NCI-H2196 (cell line): ENCODE measurements at regions not wholly inside any gene's neighbourhood (a gene's known extent, or its start where the extent isn't known, plus 50 kb on each side); places are given as distances from the start of the nearest gene placed in this dataset.

Experiments
- DNase-seq: peaks from one replicate; lab custom pipeline; 2025; ENCODE audit not compliant: unreplicated experiment; lab: John Stamatoyannopoulos, UW

GRCh38 chr9:103900466-103900865 is 193.6 kb upstream of the SMC2 start:
- DNase-seq: no peak

- no peak for DNase-seq
Measured at GRCh38 chr9:103902263-103902662, 191.8 kb upstream of the SMC2 start.

GRCh38 chr9:103904242-103904641 is 189.9 kb upstream of the SMC2 start:
- no peak for DNase-seq

GRCh38 chr9:103913899-103914298 is 180.2 kb upstream of the SMC2 start:
- no peak for DNase-seq

DNA sequence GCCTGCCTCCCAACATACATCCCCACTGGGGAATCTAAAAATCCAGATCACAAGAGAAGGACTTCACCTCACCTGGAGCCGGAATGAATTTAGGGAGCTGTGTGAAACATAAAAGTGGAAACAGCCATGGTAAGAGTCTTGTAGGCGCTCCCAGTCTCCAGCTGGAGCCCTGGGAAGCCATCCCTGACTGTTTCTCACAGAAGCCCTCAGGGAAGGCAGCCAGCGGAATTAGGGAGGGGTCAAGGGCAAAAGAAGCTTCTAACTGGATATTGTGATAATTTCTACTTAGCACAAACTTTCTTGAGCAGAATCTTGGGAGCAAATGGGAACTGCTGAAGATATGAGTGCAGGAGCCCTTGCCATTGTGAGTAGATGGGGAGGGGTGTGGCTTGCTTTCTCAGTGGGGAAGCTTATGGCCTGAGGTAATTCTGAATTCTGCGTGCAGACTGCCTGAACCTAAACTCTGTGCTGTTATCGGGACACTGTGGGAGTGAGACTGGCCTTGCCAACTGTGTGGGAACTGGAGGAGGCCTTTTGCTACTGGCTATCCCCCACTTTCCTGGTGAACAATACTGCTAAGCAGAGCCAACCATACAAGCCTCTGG is 174.4 kb upstream of the SMC2 start:
- no peak for DNase-seq

DNA sequence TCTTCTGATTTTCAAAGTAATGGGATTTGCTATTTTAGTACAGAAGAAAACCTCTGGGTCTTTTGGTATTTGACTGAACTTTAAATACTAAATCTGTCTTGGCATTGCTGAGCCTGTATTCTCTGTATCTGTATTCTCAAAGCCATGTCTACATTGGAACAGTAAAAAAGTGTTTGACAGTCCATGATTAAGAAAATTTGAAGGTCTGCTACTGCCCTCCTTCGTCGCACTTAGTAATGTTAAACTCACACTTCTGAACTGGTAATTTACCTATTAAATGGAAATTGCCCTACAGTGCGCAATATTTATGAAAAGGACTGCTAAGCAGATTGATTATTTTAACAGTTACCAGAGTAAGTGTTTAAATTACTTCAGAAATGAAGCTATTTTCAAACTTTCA is 165.7 kb upstream of the SMC2 start:
- DNase-seq: no peak

DNA sequence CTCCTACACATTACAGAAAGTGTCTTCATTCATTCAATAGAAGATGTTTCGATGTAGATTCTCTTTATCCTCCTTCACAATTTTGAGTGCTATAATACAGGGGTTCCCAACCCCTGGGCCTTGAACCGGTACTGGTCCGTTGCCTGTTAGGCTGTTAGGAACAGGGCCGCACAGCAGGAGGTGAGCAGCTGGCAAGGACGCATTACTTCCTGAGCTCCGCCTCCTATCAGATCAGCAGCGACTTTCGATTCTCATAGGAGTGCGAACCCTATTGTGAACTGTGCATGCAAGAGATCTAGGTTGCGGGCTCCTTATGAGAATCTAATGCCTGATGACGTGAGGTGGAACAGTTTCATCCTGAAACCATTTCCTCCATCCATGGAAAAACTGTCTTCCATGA is 153.0 kb upstream of the SMC2 start:
- no peak for DNase-seq

DNA sequence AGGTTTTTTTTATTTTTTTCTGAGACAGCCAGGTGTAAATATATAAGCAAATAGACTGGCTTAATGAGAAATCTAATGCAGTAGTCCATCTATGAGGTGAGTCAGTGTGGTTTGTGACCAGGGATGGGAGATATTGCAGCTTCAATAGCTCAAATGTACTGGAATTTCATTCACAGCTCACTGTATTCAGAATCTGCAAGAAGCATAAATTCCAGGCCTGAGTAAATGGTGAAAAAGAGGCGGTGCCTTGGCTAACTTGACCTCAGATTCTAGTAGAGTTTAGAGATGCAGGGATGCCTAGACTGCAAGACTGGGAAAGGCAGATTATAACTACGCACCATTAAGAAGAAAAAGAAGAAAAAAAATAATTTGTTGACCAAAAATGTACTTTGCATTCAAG is 151.9 kb upstream of the SMC2 start:
- no peak for DNase-seq

GRCh38 chr9:103942651-103943050 is 151.5 kb upstream of the SMC2 start:
- DNase-seq: peak; percentile 21

GRCh38 chr9:103949096-103949495 is 145.0 kb upstream of the SMC2 start:
- no peak for DNase-seq

GRCh38 chr9:103977163-103977562 is 116.9 kb upstream of the SMC2 start:
- DNase-seq: no peak

DNA sequence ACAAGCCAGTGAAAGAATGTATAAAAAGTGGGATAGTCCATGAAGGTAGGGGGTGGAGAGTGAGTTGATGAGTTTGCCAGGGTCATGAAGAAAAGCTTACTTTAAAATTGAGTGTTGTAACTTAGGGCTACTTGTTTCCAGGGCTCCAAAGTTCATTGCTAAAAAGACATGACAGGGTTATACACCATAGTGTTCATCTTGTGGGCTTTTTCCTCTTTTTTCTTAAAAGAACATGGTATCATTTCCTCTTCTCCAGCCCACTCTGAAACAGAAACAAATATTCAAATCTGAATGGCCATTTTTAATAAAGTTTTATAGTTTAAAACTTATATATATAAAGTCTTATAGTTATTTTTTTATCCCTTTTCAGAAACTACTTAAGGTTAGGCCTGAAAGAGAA is 115.7 kb upstream of the SMC2 start:
- no peak for DNase-seq

DNA sequence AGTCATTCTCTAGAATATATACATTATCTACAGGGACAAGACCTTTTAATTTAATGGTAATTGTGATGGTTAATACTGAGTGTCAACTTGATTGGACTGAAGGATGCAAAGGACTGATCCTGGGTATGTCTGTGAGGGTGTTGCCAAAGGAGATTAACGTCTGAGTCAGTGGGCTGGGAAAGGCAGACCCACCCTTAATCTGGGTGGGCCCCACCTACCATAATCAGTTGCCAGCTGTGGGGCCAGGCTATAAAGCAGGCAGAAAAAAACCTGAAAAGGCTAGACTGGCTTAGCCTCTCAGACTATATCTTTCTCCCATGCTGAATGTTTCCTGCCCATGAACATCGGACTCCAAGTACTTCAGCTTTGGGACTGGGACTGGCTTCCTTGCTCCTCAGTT is 112.2 kb upstream of the SMC2 start:
- no peak for DNase-seq

DNA sequence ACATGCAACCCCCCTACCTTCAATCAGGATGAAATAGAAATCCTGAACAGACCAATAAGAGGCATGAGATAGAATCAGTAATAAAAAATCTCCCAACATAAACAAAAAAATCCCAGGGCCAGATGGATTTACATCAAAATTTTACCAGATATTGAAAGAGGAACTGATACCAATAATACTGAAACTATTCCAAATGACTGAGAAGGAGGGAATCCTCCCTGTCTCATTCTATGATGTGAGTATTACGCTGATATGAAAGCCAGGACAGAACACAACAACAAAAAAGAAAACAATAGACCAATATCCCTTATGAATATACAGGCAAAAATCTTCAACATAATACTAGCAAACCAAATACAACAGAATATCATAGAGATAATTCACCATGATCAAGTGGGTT is 109.0 kb upstream of the SMC2 start:
- DNase-seq: no peak

- no peak for DNase-seq
Measured at GRCh38 chr9:103988821-103989220, 105.3 kb upstream of the SMC2 start.

DNA sequence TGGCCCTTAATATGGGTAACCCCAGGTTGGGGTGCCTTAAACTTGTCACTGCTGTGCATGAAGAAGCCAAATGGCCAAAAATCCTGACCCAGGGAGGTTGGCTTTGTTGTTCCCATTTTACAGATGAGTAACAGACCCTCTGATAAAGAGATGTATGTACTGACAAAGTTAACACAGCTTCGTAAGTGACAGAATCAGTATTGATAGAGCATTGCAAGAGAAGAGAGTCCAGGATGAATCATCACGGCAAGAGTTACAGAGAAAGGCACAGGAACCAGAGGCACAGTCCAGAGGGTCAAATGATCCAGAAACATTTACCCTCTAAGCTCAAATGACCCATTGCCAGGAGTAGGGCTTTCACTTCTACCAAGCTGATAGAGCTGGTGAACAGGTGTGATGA is 103.8 kb upstream of the SMC2 start:
- DNase-seq: no peak

DNA sequence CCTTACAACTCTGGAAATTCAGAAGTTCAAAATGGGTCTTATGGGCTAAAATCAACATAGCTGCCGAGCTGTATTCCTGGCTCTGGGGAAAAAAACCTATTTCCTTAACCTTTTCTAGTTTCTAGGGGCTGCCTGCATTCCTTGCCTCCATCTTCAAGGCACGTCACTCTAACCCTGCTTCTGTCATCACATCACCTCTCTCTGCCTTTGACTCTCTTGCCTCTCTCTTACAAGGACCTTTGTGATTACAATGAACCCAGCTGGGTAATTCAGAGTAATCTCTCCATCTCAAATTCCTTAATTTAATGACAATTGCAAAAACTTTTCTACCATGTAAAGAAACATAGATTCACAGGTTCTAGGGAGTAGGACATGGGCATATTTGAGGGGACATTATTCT is 103.1 kb upstream of the SMC2 start:
- DNase-seq: no peak

GRCh38 chr9:103991698-103992097 is 102.4 kb upstream of the SMC2 start:
- DNase-seq: peak; percentile 6

- no peak for DNase-seq
Measured at GRCh38 chr9:103992938-103993579, 101.0 kb upstream of the SMC2 start.

DNA sequence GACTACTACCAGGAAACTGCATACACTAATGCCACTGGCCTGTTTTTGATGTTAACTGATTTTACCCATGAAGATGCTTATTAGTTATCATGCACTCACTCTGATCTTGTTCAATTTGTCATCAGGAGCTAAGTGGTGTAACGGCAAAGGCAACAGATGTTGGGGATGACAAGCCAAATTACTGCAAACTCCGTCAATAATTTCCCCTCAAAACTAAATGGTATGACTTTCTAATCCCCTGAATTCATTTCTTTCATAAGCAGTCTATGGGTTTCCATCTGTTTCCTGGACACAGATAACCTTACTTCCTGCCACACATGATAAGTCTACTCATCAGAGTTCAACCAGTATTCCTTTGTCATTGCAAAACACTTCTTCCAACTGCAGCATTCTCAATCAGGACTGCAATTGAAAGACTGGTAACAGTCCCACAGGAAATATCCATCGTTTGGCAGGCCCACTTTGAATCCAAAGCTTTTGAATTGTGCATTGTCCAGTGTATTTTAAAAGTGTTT is 96.2 kb upstream of the SMC2 start:
- no peak for DNase-seq

DNA sequence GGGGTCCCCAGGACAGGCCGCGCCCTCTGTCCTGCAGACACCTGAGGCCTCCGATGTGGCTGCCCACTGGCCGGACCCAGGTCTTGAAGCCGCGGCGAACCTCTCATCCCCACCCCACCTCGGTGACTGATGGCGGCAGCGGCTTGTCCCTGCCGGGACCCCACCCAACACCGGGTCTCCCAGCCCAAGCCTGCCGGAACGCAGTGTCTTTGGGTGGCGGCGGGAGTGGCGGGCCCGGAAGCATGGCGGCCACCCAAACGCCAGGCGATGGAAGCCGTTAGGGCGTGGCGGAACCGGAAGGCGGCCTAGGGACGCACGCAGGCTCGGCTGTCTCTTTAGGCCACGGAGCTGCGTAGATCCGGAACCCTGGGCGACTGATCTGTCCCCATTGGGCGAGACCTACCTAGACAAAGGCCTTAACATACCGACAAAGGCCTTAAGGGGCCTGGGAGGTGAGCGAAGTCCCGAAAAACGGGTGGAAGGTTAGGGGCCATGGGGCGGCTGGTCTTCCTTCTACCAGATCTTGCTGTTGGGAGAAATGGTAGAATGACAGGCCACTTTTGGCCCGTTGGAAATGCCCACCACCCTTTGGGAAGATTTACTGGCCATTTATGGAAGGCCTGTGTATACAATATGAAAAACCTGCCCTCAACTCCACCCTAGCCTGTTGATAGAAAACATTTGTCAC is 94.6 kb upstream of the SMC2 start:
- DNase-seq: no peak

DNA sequence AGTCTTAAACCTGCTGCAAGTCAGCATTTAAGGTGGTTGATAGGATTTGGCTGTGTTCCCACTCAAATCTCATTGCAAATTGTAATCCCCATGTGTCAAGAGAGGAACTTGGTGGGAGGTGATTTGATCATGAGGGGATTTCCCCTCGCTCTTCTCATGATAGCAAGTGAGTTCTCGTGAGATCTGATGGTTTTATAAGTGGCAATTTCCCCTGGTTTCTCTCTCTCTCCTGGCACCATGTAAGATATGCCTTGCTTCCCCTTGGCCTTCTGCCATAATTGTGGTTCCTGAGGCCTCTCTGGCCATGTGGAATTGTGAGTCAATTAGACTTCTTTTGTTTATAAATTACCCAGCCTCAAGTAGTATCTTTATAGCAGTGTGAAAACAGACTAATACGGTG is 84.3 kb upstream of the SMC2 start:
- peak; percentile 31 for DNase-seq
